Tibial nerve (tissue), 4 donors: ENCODE measurements at regions not wholly inside any gene's neighbourhood (a gene's known extent, or its start where the extent isn't known, plus 50 kb on each side); places are given as distances from the start of the nearest gene placed in this dataset.

Experiments used
- CTCF ChIP-seq, 5 experiments: fragments of 200-600 bp in 3 of 5; fragments of 450-650 bp in 2 of 5; sonication (generic) in 3 of 5; IDR thresholded peaks; one replicate each; pipeline ENCODE4 v1.5.1; 2016 to 2019; ENCODE audit warnings: antibody characterized with exemption in 5 of 5, mild to moderate bottlenecking in 3 of 5, moderate library complexity in 2 of 5
- EP300 ChIP-seq, 2 donors: sonication (generic); formaldehyde crosslinking; IDR thresholded peaks; one replicate each; pipeline ENCODE4 v1.6.1; 2017; ENCODE audit warnings: antibody characterized with exemption in 2 of 2, mild to moderate bottlenecking in 1 of 2
- POLR2A ChIP-seq, 2 donors: fragments of 450-650 bp; IDR thresholded peaks; one replicate each; pipeline ENCODE4 v1.6.1; 2017; ENCODE audit warnings: antibody characterized with exemption in 2 of 2, mild to moderate bottlenecking in 2 of 2, moderate library complexity in 2 of 2

GRCh38 chr1:5513179-5513578 is 479.0 kb downstream of the NPHP4 start:
- TF ChIP-seq CTCF (IDR thresholded peaks at IDR 0.05) (no peak), POLR2A (IDR thresholded peaks at IDR 0.05) (no peak), EP300 (IDR thresholded peaks at IDR 0.05) (no peak)
